ENCODE measurements at regions not wholly inside any gene's neighbourhood (a gene's known extent, or its start where the extent isn't known, plus 50 kb on each side); places are given as distances from the start of the nearest gene placed in this dataset.

GRCh38 chr1:4086921-4087320, 186.8 kb upstream of the C1orf174 start:
- POLR2A ChIA-PET, result no interaction called here
- intact Hi-C loops (cut with micrococcal nuclease), result no loop called here

GRCh38 chr1:4087530-4088420, 187.7 kb upstream of the C1orf174 start:
- intact Hi-C loops (cut with micrococcal nuclease), result no loop called here
- ChIA-PET CTCF (no interaction called here), POLR2A (no interaction called here)
- Mint-ChIP-seq H3K4me1 (ENCODE audit: insufficient read depth, unreplicated experiment) (no peaks in the 10 kb centered on the region), H3K27ac (ENCODE audit: low read depth, unreplicated experiment) (no peak overlapping the region), H3K36me3 (ENCODE audit: insufficient read depth, unreplicated experiment) (no peaks in the 10 kb centered on the region), H3K4me3 (ENCODE audit: unreplicated experiment) (no peak overlapping the region), H3K27me3 (ENCODE audit: insufficient read depth, unreplicated experiment) (no peaks in the 10 kb centered on the region), H3K9me3 (ENCODE audit: unreplicated experiment) (peaks cover 11% of the 10 kb centered on the region)
- no TSS peak for BruUV-seq (replicated peaks)
- DNase-seq (ENCODE audit: unreplicated experiment), result no peak
- TF ChIP-seq CTCF (IDR thresholded peaks at IDR 0.05; ENCODE audit: unreplicated experiment), result no peak

More at GRCh38 chr1:4086921-4087320, 186.8 kb upstream of the C1orf174 start:
- no peak overlapping the region for H3K4me3 Mint-ChIP-seq (ENCODE audit: unreplicated experiment)
- peaks cover 7% of the 10 kb centered on the region for H3K9me3 Mint-ChIP-seq (ENCODE audit: unreplicated experiment)
- H3K27ac Mint-ChIP-seq (ENCODE audit: low read depth, unreplicated experiment), result no peak overlapping the region
- no TSS peak for BruUV-seq (replicated peaks)
- H3K36me3 Mint-ChIP-seq (ENCODE audit: insufficient read depth, unreplicated experiment), result no peaks in the 10 kb centered on the region
- H3K27me3 Mint-ChIP-seq (ENCODE audit: insufficient read depth, unreplicated experiment), result no peaks in the 10 kb centered on the region
- CTCF ChIA-PET, result no interaction called here
- H3K4me1 Mint-ChIP-seq (ENCODE audit: insufficient read depth, unreplicated experiment), result no peaks in the 10 kb centered on the region
- no peak for TF ChIP-seq CTCF (IDR thresholded peaks at IDR 0.05; ENCODE audit: unreplicated experiment)
- no peak for DNase-seq (ENCODE audit: unreplicated experiment)

- no peak for TF ChIP-seq CTCF (IDR thresholded peaks at IDR 0.05; ENCODE audit: unreplicated experiment)
- POLR2A ChIA-PET, result no interaction called here
- no peak overlapping the region for H3K27ac Mint-ChIP-seq (ENCODE audit: low read depth, unreplicated experiment)
- no peaks in the 10 kb centered on the region for H3K27me3 Mint-ChIP-seq (ENCODE audit: insufficient read depth, unreplicated experiment)
- intact Hi-C loops (cut with micrococcal nuclease), result no loop called here
- CTCF ChIA-PET, result no interaction called here
- H3K36me3 Mint-ChIP-seq (ENCODE audit: insufficient read depth, unreplicated experiment), result no peaks in the 10 kb centered on the region
- no peak overlapping the region for H3K4me3 Mint-ChIP-seq (ENCODE audit: unreplicated experiment)
- BruUV-seq (replicated peaks), result no TSS peak
- no peak for DNase-seq (ENCODE audit: unreplicated experiment)
- peaks cover 18% of the 10 kb centered on the region for H3K9me3 Mint-ChIP-seq (ENCODE audit: unreplicated experiment)
- H3K4me1 Mint-ChIP-seq (ENCODE audit: insufficient read depth, unreplicated experiment), result no peaks in the 10 kb centered on the region
These were observed 188.6 kb upstream of the C1orf174 start for GRCh38 chr1:4088676-4089075.

GRCh38 chr1:4089421-4090175, 189.5 kb upstream of the C1orf174 start:
- H3K36me3 Mint-ChIP-seq (ENCODE audit: insufficient read depth, unreplicated experiment), result no peaks in the 10 kb centered on the region
- no peaks in the 10 kb centered on the region for H3K27me3 Mint-ChIP-seq (ENCODE audit: insufficient read depth, unreplicated experiment)
- BruUV-seq (replicated peaks), result no TSS peak
- ChIA-PET POLR2A (no interaction called here), CTCF (interaction anchor here (0.6 kb wide), 1 partner anchor 18 kb away, joined by 3 read pairs; no protein-coding TSS in a partner anchor)
- no peak for DNase-seq (ENCODE audit: unreplicated experiment)
- no peak overlapping the region for H3K4me3 Mint-ChIP-seq (ENCODE audit: unreplicated experiment)
- no peak overlapping the region for H3K27ac Mint-ChIP-seq (ENCODE audit: low read depth, unreplicated experiment)
- no peaks in the 10 kb centered on the region for H3K4me1 Mint-ChIP-seq (ENCODE audit: insufficient read depth, unreplicated experiment)
- H3K9me3 Mint-ChIP-seq (ENCODE audit: unreplicated experiment), result peaks cover 18% of the 10 kb centered on the region
- no peak for TF ChIP-seq CTCF (IDR thresholded peaks at IDR 0.05; ENCODE audit: unreplicated experiment)
- intact Hi-C loops (cut with micrococcal nuclease), result no loop called here

All from MCF 10A (cell line).